ENCODE measurements at regions not wholly inside any gene's neighbourhood (a gene's known extent, or its start where the extent isn't known, plus 50 kb on each side); places are given as distances from the start of the nearest gene placed in this dataset.

DNA sequence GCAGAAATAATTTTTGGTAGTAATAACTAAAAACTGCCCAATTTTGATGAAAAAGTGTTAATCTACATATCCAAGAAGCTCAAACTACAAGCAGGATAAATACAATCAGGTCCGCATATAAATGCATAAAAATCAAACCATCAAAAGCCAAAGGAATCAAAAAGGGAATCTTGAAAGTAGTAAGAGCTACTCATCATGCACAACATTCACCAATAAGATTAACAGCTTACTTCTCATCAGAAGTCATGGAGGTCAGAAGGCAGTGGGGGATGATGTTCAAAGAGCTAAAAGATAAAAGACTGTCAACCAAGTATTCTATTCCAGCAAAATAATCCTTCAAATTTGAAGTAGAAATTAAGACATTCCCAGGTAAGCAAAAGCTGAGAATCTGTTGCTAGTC, 76.4 kb downstream of the CRPPA start:
- TF ChIP-seq, protein P1, sequence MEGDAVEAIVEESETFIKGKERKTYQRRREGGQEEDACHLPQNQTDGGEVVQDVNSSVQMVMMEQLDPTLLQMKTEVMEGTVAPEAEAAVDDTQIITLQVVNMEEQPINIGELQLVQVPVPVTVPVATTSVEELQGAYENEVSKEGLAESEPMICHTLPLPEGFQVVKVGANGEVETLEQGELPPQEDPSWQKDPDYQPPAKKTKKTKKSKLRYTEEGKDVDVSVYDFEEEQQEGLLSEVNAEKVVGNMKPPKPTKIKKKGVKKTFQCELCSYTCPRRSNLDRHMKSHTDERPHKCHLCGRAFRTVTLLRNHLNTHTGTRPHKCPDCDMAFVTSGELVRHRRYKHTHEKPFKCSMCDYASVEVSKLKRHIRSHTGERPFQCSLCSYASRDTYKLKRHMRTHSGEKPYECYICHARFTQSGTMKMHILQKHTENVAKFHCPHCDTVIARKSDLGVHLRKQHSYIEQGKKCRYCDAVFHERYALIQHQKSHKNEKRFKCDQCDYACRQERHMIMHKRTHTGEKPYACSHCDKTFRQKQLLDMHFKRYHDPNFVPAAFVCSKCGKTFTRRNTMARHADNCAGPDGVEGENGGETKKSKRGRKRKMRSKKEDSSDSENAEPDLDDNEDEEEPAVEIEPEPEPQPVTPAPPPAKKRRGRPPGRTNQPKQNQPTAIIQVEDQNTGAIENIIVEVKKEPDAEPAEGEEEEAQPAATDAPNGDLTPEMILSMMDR (IDR thresholded peaks at IDR 0.05; ENCODE audit: insufficient read depth, low read depth, low read length): no peak
- TF ChIP-seq EZH2 (IDR thresholded peaks at IDR 0.05; ENCODE audit: insufficient read depth, low read length): no peak

Measured in astrocyte (in vitro differentiated cells and primary cell).